Spleen (tissue), 7 donors: ENCODE measurements at regions not wholly inside any gene's neighbourhood (a gene's known extent, or its start where the extent isn't known, plus 50 kb on each side); places are given as distances from the start of the nearest gene placed in this dataset.

Experiments used
- CTCF ChIP-seq, 11 experiments: fragments of 200-600 bp in 7 of 11; fragments of 450-650 bp in 4 of 11; sonication (generic) in 4 of 11; IDR thresholded peaks in 8 of 11; conservative IDR thresholded peaks in 3 of 11; 1 replicate in 7 of 11; 2 replicates in 4 of 11; pipeline versions ENCODE4 v1.4.0 to v1.8.0; 2016 to 2021; ENCODE audit warnings: antibody characterized with exemption in 11 of 11, inconsistent platforms in 4 of 11, mild to moderate bottlenecking in 1 of 11
- POLR2A ChIP-seq, 3 donors: fragments of 450-650 bp; IDR thresholded peaks; one replicate each; pipeline ENCODE4 v1.5.1; 2017; ENCODE audit warnings: antibody characterized with exemption in 3 of 3, mild to moderate bottlenecking in 1 of 3
- donor health status: DM: no; HTN: no; CAD: no; lungs with moderate emphysema.
- donor health status: DM: no; HTN: no; CAD: no.
- donor health status: DM: no; HTN: no; CAD: no.

- TF ChIP-seq POLR2A (IDR thresholded peaks at IDR 0.05) = no peak
- no peak for TF ChIP-seq CTCF (IDR thresholded peaks at IDR 0.05 in 8 of 11, conservative IDR thresholded peaks at IDR 0.05 in 3 of 11)
Measured at GRCh38 chr1:234965111-234965510, 163.5 kb downstream of the TOMM20 start.
